Mucosa of stomach (tissue), 1 donor: ENCODE measurements at regions not wholly inside any gene's neighbourhood (a gene's known extent, or its start where the extent isn't known, plus 50 kb on each side); places are given as distances from the start of the nearest gene placed in this dataset.

ENCODE experiments used
- H3K27me3 ChIP-seq: one replicate; pipeline ENCODE4 v1.7.0; 2013; ENCODE audit warnings: mild to moderate bottlenecking, low read length; ENCODE audit not compliant: control insufficient read depth, insufficient read depth
- H3K36me3 ChIP-seq: one replicate; pipeline ENCODE4 v1.7.0; 2013; ENCODE audit warnings: low read length; ENCODE audit not compliant: control insufficient read depth, insufficient read depth
- H3K4me1 ChIP-seq: one replicate; pipeline ENCODE4 v1.7.0; 2013; ENCODE audit warnings: mild to moderate bottlenecking, low read length; ENCODE audit not compliant: control insufficient read depth, insufficient read depth
- H3K4me3 ChIP-seq: one replicate; pipeline ENCODE4 v1.7.0; 2013; ENCODE audit warnings: low read length
- H3K9ac ChIP-seq: one replicate; pipeline ENCODE4 v1.7.0; 2013; ENCODE audit warnings: mild to moderate bottlenecking, low read length, moderate library complexity
- H3K9me3 ChIP-seq: one replicate; pipeline ENCODE4 v1.7.0; 2013; ENCODE audit warnings: mild to moderate bottlenecking, low read length, moderate library complexity; ENCODE audit not compliant: control insufficient read depth
- donor health status: Pancreatic carcinoma.

DNA sequence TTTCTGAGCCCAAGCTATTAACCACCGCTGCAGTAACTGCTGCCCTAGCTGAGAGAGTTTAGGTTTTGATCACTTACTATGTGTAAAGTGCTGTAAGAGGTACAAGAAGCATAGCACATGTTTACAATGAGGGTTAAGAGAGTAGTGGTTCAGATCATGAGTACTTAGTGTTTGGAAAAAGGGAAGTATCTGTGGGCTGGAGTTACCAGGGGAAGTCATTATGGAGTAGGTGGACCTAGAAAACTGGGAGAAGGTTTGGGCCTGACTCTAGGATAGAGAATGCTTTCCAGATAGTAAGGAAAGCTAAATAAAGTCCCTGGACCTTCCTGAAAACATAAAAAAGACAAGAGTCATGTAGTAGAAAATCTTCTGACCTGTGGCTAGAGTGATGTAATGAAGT, 149.6 kb upstream of the PLXNA2 start:
- Histone ChIP-seq H3K9ac (no peak overlapping the region), H3K27me3 (no peaks in the 10 kb centered on the region), H3K4me3 (no peak overlapping the region), H3K36me3 (no peaks in the 10 kb centered on the region), H3K9me3 (no peaks in the 10 kb centered on the region), H3K4me1 (no peaks in the 10 kb centered on the region)

DNA sequence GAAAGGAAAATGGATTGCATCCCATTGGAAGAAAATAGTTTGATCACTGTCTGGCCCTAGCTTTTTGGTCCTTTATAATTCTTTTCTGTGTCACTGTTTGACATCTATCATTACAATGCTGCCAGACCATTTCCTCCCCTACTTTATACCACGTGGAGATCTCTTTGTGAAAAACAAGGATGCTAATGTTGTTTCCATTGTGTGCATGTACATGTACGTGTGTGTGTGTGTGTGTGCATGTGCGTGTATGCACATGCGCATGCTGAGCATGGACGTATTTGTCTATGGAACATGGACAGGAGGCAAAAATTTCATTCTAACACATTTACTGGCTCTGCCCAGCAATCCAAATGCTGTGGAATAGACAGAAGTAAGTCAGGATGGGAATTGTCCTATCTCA, 153.1 kb upstream of the PLXNA2 start:
- Histone ChIP-seq H3K4me3 (no peak overlapping the region), H3K36me3 (no peaks in the 10 kb centered on the region), H3K27me3 (no peaks in the 10 kb centered on the region), H3K9ac (no peak overlapping the region), H3K4me1 (no peaks in the 10 kb centered on the region), H3K9me3 (no peaks in the 10 kb centered on the region)

DNA sequence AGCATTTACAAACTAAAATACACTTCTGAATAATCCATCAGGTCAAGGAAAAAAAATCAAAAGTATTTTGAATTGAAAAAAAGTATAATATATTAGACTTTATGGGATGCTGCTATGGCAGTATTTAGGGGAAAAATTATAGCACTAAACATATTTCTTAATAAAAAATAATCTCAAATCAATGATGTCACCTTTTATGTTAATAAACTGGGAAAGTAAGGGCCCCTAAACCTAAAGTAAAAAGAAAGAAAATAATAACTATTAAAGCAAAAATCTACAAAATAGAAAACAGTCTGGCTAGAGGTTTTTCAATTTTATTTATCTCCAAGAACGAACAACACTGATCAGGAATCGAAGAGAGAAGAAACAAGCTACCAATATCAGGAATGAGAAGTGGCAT, 160.8 kb upstream of the PLXNA2 start:
- H3K36me3 ChIP-seq = no peaks in the 10 kb centered on the region
- no peaks in the 10 kb centered on the region for H3K27me3 ChIP-seq
- H3K9me3 ChIP-seq = no peaks in the 10 kb centered on the region
- H3K4me3 ChIP-seq = no peak overlapping the region
- no peak overlapping the region for H3K9ac ChIP-seq
- no peaks in the 10 kb centered on the region for H3K4me1 ChIP-seq

DNA sequence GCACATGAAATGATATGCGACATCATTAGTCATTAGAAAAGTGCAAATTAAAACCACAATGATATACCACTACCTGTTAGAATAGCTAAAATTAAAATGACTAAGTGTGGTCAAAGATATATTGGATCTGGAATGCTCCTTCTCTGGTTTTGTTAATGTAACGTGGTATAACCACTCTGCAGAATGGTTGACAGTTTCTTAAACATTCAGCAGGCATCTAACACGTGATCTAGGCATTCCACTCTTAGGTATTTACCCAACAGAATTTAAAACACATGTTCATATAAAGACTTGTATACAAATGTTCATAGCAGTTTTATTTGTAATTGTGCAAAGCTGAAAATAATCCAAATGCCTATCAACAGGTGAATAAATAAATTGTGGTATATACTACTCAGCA, 165.0 kb upstream of the PLXNA2 start:
- Histone ChIP-seq H3K4me1 (no peaks in the 10 kb centered on the region), H3K27me3 (no peaks in the 10 kb centered on the region), H3K9me3 (no peaks in the 10 kb centered on the region), H3K9ac (no peak overlapping the region), H3K4me3 (no peak overlapping the region), H3K36me3 (no peaks in the 10 kb centered on the region)

DNA sequence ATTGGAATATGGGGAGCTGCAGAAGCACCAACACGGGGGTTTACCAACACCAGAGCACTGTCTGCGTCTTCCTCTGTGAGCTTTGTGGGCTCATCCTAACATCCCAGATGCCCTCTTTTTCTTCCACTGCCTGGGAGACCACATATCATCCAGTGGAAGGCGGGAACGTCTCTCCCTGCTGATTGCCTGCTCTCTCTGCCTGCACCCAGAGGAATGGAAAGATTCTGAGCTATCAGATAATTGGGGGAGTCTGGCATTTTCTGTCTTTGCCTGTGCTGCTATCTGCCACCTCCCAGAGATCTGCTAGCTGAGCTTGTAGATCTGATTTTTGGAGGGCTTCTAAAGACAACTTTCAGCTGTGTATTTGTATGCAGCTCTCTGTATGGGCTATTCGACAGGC, 166.2 kb upstream of the PLXNA2 start:
- H3K9ac ChIP-seq = no peak overlapping the region
- H3K4me3 ChIP-seq = no peak overlapping the region
- H3K36me3 ChIP-seq = no peaks in the 10 kb centered on the region
- H3K27me3 ChIP-seq = no peaks in the 10 kb centered on the region
- no peaks in the 10 kb centered on the region for H3K9me3 ChIP-seq
- no peaks in the 10 kb centered on the region for H3K4me1 ChIP-seq

DNA sequence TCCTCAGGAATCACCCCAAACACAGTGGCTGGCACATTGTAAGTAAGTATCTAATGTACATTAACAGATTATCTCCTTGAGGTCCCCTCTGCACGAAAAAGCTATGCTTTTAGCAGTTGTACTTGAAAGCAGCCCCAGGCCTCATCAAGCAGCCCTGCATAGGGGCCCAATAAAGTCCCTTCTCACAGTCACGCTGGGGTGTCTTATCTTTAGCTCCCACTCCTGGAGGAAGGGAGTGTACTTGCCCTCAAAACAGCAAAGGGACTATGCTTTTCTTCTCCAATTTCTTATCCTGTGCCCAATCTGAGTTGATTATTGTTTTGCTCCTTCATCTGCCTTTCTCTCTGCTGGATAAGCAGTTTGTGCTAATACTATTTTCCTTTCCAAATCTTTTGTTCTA, 168.8 kb upstream of the PLXNA2 start:
- no peaks in the 10 kb centered on the region for H3K36me3 ChIP-seq
- no peak overlapping the region for H3K4me3 ChIP-seq
- H3K4me1 ChIP-seq = no peaks in the 10 kb centered on the region
- H3K27me3 ChIP-seq = no peaks in the 10 kb centered on the region
- no peak overlapping the region for H3K9ac ChIP-seq
- H3K9me3 ChIP-seq = no peaks in the 10 kb centered on the region

DNA sequence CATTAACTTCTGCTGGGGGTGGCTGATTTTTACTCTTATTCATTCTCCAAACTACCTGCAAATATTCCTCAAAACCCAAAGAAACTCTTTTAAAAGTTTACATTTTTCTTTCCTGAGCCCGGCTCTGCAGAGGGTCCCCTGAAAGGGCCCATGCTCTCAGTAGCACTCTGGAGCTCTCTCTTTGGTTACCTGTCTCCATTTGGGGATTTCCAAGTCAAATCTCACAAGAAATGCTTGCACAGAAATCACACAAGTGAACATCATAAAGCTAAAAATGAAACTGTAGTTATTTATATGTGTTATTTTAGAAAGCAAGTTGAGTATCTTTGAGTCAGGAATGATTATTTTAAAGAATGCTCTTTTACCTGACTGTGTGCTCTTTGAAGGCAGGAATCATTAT, 174.5 kb upstream of the PLXNA2 start:
- Histone ChIP-seq H3K36me3 (no peaks in the 10 kb centered on the region), H3K4me3 (no peak overlapping the region), H3K4me1 (no peaks in the 10 kb centered on the region), H3K27me3 (no peaks in the 10 kb centered on the region), H3K9ac (no peak overlapping the region), H3K9me3 (no peaks in the 10 kb centered on the region)

DNA sequence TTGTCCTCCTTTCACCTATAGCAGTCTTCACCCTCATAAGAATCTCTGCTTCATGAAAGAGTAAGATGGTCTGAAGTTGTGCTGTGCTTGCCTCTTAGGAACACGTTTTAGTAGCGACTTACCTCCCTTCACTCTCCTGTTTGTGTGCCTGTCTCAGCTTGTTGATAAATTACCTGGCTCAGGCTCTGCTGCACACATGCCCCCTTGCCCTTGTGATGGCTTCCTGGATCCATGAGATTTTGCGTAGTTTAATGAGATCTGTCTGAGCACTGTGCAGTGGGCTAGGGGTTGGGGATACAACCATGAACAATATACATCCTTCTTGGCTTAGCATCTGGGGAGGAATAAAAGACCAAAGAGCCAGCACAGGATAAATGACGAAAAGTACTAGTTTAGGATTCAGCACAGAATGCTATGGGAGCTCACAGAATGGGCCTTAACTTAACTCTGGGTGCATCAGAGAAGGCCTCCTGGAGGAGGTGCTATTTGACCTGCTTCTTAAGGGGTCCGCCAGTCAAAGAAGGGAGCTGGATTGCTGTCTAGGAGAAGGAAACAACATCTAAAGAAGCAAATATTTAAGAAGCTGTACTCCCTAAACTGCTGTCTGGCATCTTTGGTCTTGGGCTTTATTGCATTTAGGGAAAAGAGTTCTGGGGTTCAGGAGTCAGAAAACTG, 175.7 kb upstream of the PLXNA2 start:
- H3K9ac ChIP-seq = no peak overlapping the region

DNA sequence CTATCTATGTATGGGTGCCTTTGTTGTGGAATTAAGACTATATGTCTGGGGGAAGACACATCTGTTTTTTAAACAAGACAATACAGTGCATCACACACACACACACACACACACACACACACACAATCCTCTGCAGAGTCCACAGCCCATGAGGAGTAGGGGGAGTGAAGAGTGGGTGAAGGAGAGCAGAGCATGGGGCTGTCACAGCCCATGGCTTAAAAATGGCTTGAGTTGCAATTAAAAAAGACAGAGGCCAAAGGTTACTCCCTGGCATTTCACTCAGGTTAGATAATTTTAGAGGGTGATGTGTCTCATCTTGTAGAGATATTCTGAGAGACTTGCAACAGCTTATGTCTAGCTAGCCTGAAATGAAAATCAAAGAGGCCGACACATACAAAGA, 176.5 kb upstream of the PLXNA2 start:
- H3K27me3 ChIP-seq = no peaks in the 10 kb centered on the region
- no peaks in the 10 kb centered on the region for H3K9me3 ChIP-seq
- no peaks in the 10 kb centered on the region for H3K36me3 ChIP-seq
- H3K4me1 ChIP-seq = no peaks in the 10 kb centered on the region
- no peak overlapping the region for H3K9ac ChIP-seq
- no peak overlapping the region for H3K4me3 ChIP-seq

More for the DNA sequence above, 175.7 kb upstream of the PLXNA2 start:
- Histone ChIP-seq H3K9me3 (no peaks in the 10 kb centered on the region), H3K4me3 (no peak overlapping the region), H3K36me3 (no peaks in the 10 kb centered on the region), H3K27me3 (no peaks in the 10 kb centered on the region), H3K4me1 (no peaks in the 10 kb centered on the region)

DNA sequence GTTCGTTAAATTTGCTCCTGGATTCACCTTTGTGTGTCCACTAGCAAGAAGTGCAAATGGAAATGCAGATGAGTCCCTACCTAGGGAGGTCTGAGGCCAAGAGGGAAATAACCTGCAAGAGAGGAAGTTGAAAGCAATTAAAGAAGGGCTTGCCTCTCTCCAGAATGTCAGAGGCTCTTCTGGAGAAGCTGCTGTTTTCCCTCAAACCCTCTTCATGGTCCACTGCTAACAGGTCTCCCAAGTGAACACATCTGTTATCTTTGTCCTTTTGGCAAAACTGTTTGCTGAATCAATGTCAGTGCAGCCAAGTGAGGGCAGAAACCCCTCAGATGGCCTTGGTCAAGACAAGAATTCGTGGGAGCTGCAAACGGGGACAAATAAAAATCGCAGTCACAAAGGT, 177.3 kb upstream of the PLXNA2 start:
- H3K36me3 ChIP-seq = no peaks in the 10 kb centered on the region
- no peaks in the 10 kb centered on the region for H3K9me3 ChIP-seq
- H3K27me3 ChIP-seq = no peaks in the 10 kb centered on the region
- no peak overlapping the region for H3K9ac ChIP-seq
- H3K4me3 ChIP-seq = no peak overlapping the region
- H3K4me1 ChIP-seq = no peaks in the 10 kb centered on the region

DNA sequence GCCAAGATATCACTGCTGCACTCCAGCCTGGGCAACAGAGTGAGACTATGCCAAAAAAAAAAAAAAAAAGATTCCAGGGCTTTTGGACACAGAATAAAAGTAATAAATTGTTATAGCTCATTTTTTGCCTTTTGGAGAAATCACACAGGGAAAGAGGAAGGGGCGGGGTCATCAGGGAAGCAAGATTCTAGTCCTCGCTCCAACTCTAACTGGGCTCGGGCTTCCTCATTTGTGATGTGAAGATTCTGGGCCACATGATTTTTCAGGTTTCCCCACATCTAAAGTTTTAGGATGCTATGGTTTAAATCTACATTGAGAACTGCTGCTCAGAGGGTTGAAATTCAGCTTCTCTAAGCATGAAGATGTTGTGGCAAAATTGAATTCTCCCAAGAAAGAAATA, 179.3 kb upstream of the PLXNA2 start:
- H3K9me3 ChIP-seq = no peaks in the 10 kb centered on the region
- no peak overlapping the region for H3K4me3 ChIP-seq
- no peak overlapping the region for H3K9ac ChIP-seq
- H3K36me3 ChIP-seq = no peaks in the 10 kb centered on the region
- H3K27me3 ChIP-seq = no peaks in the 10 kb centered on the region
- no peaks in the 10 kb centered on the region for H3K4me1 ChIP-seq

DNA sequence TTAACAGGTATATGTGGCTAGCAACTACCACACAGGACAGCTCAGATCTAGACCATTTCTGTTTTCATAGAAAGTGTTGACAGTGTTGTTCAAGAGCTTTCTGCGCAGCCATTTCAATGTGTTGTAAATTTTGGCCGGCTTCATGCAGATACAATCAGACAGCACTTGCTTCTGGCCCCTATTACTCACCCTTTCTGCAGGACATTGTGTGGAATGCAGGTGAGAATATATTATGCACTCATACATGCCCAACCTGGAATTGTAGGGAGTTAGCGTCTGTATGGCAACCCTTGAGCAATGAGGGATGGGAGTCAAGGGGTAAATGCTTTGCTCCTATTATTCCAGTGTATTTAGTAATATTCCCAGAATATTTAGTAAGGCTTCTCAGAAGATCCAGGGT, 180.9 kb upstream of the PLXNA2 start:
- H3K9me3 ChIP-seq = no peaks in the 10 kb centered on the region
- no peak overlapping the region for H3K4me3 ChIP-seq

DNA sequence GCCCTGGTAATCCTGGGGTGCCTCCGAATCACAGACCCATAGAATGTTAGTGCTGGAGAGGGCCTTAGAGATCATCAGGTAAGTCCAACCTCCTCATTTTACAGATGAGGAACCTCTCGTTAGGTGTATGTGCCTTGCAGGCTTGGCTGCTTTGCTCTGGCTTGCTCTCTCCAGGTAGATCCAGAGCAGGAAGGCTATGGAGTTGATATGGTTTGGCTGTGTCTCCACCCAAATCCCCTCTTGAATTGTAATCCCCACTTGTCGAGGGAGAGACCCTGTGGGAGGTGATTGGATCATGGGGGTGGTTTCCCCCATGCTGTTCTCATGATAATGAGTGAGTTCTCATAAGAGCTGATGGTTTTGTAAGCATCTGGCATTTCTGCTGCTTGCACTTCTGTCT, 186.0 kb upstream of the PLXNA2 start:
- peaks cover 2% of the 10 kb centered on the region for H3K27me3 ChIP-seq
- no peaks in the 10 kb centered on the region for H3K36me3 ChIP-seq

More for the DNA sequence above, 180.9 kb upstream of the PLXNA2 start:
- Histone ChIP-seq H3K27me3 (no peaks in the 10 kb centered on the region), H3K9ac (no peak overlapping the region), H3K36me3 (no peaks in the 10 kb centered on the region), H3K4me1 (no peaks in the 10 kb centered on the region)

More for the DNA sequence above, 186.0 kb upstream of the PLXNA2 start:
- H3K4me3 ChIP-seq = no peak overlapping the region
- H3K9ac ChIP-seq = no peak overlapping the region
- H3K9me3 ChIP-seq = no peaks in the 10 kb centered on the region
- H3K4me1 ChIP-seq = no peaks in the 10 kb centered on the region
